ENCODE measurements at regions not wholly inside any gene's neighbourhood (a gene's known extent, or its start where the extent isn't known, plus 50 kb on each side); places are given as distances from the start of the nearest gene placed in this dataset.
"Not testable (repeated sequence)": the region's sequence is repeated elsewhere in the genome, so short reads cannot be mapped to it uniquely, and the experiment has no call there.

DNA sequence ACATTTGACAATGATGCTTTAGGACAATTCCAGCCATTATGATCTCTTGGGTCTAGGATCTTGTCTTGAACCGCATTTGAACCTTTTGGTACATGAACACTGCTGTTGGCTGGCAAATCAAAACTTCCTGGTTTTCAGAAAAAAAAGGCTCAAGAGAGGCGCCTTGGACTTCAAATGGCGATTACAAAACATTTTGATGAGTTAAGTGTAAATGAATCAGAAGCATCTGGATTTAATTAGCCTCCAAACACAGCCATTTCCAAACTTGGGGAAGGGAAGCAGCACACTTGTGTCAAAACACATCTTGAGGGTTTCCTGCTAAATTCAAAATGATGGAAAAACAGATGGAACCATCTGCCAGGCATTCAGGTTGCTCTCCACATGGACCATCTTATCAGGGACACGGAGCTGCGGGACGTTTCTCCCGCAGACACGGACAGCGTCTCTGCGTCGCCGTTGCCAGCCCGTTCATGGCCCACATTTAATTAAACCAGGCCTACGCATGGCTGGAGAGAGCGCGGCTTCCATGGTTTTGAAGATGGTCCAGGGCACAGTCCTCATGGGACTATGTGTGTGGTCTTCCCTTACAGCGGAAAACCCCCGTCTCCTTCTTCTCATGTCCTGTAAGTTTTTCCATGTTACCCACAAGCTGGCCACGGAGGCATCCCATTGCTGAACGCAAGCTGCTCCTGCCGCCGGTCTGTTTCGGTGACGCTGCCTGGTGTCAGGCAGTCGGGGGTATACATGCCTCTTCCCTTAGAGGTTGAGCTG lies 55.8 kb upstream of the PTCH1 start:
- DNase-seq: no peak

DNA sequence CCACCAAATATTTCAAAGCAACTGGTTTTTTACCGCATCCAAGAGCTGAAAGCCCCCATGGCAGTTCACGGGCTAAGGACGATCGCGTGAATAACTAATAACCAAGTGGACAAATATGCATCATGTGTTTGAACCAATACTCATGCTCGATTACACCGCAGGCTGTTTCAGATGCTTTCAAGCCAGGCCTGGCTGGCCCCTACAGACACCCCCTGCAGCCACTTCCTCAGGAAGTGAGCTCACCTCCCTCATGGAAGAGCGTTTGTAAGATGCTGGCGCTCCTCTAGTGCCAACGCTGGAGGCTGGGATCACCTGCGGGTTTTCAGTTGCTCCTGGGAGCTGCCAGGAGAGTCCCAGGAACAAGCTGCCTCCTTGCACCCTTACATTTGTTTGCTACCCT lies 53.9 kb upstream of the PTCH1 start:
- no peak for DNase-seq

DNA sequence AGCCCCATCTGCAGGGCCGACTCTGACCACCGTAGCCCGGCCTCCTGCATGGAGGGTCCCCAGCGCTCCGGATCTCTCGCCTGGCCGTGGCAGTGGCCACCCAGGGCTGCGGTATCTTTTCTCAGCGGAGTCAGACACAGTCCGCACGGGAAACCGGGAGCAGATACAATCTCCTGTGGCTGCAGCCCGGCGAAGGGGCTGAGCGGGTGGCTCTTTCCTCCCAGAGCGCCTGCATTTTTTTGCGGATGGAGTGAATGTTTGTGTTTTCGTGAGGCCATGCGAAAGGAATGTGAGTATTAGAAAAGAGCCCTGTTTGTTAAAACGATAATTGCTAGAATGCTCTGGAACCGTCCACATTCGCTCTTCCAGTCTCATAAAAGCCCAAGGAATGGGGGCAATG lies 53.4 kb upstream of the PTCH1 start:
- DNase-seq: no peak

DNA sequence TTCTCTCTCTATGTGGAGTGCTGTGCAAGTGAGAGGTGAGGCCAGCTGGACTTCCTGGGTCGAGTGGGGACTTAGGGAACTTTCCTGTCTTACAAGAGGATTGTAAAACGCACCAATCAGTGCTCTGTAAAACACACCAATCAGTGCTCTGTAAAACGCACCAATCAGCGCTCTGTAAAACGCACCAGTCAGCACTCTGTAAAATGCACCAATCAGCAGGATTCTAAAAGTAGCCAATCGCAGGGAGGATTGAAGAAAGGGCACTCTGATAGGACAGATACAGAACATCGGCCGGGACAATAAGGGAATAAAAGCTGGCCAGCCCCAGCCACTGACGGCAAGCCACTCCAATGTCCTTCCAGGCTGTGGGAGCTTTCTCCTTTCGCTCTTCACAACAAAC lies 52.0 kb upstream of the PTCH1 start:
- DNase-seq: not testable (repeated sequence)

Data from NCI-H1694 treated with DMSO at 0.1 percent for 48 hours (cell line).